Coronary artery (tissue), 2 donors: ENCODE measurements at regions not wholly inside any gene's neighbourhood (a gene's known extent, or its start where the extent isn't known, plus 50 kb on each side); places are given as distances from the start of the nearest gene placed in this dataset.

Source experiments
- DNase-seq: peaks from one replicate; pipeline ENCODE4 v3.0.0-alpha.2; 2017; ENCODE audit warnings: low spot score
- H3K27ac ChIP-seq, 2 donors: fragments of 200-600 bp; sonication (generic); one replicate each; pipeline ENCODE4 v1.5.1; 2016 to 2019
- H3K4me3 ChIP-seq: fragments of 200-600 bp; sonication (generic); 2 replicates; pipeline ENCODE4 v1.5.1; 2016; ENCODE audit warnings: mild to moderate bottlenecking, moderate library complexity
- TF ChIP-seq, protein P1 (sequence below): fragments of 200-600 bp; sonication (generic); IDR thresholded peaks from one replicate; pipeline ENCODE4 v1.5.1; 2019; ENCODE audit warnings: antibody characterized with exemption

DNA sequence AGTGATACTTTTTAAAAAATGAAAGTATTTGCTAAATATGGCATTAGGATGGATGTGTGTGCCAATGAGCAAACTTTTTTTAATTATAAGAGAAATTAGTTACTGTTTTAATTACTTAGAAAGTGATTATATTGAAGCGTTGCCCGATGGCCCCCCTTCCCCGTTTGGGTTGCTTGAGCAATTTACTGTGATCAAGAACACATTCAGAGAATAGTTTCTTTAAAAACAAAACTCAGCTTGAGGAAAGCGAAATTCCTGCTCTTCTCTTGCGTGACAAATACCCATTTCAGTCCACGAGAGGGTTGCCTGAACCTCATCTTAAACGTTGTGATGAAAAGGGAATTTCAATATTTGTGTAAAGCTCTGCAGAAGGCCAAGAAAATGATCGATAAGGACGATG lies 234.1 kb downstream of the GATA3 start:
- Histone ChIP-seq H3K4me3 (no peak overlapping the region), H3K27ac (no peak overlapping the region)
- TF ChIP-seq, protein P1, sequence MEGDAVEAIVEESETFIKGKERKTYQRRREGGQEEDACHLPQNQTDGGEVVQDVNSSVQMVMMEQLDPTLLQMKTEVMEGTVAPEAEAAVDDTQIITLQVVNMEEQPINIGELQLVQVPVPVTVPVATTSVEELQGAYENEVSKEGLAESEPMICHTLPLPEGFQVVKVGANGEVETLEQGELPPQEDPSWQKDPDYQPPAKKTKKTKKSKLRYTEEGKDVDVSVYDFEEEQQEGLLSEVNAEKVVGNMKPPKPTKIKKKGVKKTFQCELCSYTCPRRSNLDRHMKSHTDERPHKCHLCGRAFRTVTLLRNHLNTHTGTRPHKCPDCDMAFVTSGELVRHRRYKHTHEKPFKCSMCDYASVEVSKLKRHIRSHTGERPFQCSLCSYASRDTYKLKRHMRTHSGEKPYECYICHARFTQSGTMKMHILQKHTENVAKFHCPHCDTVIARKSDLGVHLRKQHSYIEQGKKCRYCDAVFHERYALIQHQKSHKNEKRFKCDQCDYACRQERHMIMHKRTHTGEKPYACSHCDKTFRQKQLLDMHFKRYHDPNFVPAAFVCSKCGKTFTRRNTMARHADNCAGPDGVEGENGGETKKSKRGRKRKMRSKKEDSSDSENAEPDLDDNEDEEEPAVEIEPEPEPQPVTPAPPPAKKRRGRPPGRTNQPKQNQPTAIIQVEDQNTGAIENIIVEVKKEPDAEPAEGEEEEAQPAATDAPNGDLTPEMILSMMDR, result no peak
- no peak for DNase-seq

DNA sequence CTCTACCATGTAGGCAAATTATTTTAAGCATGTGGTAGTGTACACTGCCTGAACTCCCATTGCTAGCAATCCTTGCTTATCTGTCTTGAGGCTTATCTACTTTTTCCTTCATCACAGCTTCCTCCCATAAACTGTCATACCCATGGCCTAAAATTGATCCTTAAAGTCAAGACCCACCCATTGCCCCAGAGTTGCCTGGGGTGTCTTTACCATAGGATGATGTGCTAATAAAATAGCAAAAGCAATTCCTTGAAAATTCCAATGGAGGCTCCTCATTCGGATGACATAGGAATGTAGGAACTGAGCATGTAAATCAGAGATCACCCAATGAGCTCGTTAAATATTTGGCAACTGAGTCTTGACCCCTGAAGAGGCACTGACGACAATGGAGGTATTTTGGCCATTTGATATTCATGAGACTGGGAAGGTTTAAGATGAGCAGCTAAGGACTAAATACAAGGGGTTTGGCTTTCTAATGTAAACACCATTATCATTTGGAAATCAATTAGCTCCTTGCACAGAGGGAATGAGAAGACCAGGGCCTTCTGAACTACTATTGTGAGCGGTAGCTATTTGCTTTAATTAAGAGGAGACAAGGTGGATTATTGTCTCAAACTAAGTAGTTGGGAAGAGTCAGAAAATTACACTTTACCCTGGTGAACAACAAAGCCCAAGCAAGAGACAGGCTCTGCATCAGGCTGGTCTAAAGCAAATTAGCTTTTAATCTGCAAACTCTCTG lies 234.9 kb downstream of the GATA3 start:
- DNase-seq, result no peak
- TF ChIP-seq, protein P1, result no peak
- H3K27ac ChIP-seq, result no peak overlapping the region
- no peak overlapping the region for H3K4me3 ChIP-seq

GRCh38 chr10:8294779-8295178 lies 240.3 kb downstream of the GATA3 start:
- TF ChIP-seq, protein P1, result no peak
- no peak for DNase-seq
- H3K4me3 ChIP-seq, result no peak overlapping the region
- no peak overlapping the region for H3K27ac ChIP-seq

DNA sequence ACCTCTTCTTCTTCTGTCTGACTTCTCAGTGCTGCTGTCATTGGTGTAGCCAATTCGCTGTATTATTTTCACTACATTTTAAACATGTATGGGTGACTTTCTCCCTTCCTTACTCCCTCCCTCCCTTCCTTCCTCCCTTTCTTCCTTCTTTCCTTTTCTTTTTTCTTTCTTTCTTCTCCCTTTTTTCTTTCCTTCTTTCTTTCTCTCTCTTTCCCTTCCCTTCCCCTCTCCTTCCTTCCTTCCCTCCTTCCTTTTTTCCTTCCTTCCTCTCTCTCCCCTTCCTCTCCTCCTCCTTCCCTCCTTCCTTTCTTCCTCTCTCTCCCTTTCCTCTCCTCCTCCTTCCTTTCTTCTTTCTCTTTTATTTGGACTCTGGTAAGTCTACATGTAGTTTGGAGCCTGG lies 240.8 kb downstream of the GATA3 start:
- TF ChIP-seq, protein P1, result no peak
- DNase-seq, result no peak
- Histone ChIP-seq H3K4me3 (no peak overlapping the region), H3K27ac (no peak overlapping the region)

- no peak for DNase-seq
- TF ChIP-seq, protein P1, result no peak
- no peak overlapping the region for H3K27ac ChIP-seq
- H3K4me3 ChIP-seq, result no peak overlapping the region
These were observed 241.7 kb downstream of the GATA3 start for GRCh38 chr10:8296090-8296733.

DNA sequence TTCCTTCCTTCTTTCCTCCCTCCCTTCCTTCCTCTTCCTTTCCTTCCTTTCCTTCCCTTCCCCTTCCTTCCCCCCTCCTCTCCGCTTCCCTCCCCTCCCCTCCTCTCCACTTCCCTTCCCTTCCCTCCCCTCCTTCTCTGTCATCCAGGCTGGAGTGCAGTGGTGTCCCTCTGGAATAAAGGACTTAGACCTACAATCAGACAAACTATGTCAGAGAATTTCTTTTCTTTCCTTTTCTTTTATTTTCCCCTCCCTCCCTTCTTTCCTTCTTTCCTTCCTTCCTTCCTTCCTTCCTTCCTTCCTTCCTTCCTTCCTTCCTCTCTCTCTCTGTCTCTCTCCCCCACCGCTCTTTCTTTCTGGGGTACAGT lies 242.2 kb downstream of the GATA3 start:
- TF ChIP-seq, protein P1, result no peak
- H3K27ac ChIP-seq, result no peak overlapping the region
- DNase-seq, result no peak
- H3K4me3 ChIP-seq, result no peak overlapping the region

DNA sequence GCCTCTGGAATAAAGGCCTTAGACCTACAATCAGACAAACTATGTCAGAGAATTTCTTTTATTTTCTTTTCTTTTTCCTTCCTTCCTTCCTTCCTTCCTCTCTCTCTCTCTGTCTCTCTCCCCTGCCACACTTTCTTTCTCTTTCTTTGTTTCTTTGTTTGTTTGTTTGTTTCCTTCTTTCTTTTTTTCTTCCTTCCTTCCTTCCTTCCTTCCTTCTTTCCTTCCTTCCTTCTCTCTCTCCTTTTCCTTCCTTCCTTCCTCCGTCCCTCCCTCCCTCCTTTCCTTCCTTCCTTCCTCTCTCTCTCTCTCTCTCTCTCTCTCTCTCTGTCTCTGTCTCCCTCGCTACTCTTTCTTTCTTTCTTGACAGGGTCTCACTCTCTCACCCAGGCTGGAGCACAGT lies 242.6 kb downstream of the GATA3 start:
- H3K4me3 ChIP-seq, result no peak overlapping the region
- no peak overlapping the region for H3K27ac ChIP-seq
- TF ChIP-seq, protein P1, result no peak
- no peak for DNase-seq
